HG03103 (cell line): ENCODE measurements at regions not wholly inside any gene's neighbourhood (a gene's known extent, or its start where the extent isn't known, plus 50 kb on each side); places are given as distances from the start of the nearest gene placed in this dataset.

Experiments
- ATAC-seq: cut with Tn5 transposase; IDR thresholded peaks from one replicate; pipeline ENCODE4 v1.9.1; 2021; ENCODE audit warnings: low read depth; ENCODE audit not compliant: unreplicated experiment

DNA sequence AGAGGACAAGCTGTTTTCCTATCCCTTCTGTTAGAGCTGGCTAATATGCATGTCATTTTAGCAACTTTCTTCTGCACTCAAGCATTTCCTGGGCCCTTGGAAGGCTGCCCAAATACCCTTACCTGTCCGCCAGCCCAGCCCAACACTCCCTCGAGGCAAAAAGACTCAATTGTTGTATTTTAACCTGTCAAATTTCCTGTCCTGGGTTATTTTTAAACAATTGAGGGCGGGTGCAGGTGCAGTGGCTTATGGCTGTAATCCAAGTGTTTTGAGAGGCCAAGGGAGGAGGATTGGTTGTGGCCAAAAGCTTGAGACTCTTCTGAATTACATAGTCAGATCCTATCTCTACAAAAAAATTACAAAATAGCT is 125.0 kb upstream of the ARHGAP28 start:
- ATAC-seq, result no peak

DNA sequence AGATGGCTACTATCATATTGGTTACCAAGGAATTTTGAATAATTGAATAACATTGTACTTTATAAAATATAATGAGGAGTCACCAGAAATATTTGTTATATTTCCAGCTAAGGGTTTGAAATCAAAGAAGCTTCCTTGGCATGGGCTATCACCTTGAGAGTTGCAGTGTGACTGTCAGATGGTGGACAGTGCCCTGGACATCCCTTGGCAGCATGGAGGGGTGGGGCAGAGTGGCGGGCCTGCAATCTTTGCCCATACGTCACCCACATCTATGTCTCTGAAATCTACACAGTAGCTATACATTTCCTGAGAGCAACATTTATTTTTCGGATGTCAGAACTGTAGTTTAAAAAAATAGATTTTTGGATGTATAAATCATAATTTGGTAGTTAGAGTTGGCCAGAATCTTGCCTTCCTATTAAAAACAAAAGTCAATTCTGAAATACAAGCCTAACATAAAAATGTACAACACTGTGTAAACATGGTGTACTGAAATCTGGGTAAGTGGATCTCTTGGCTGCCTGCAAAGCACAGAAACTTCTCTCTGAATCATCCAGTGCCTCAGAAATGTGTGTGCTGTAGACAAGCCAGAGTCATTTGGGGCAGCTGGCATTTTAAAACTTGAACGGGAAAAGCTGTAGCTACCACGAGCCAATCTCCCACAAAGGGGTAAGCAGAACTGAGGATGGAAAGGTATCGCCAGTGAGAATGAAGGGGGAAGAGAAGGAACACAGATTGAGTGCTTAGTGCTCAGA is 124.2 kb upstream of the ARHGAP28 start:
- no peak for ATAC-seq

DNA sequence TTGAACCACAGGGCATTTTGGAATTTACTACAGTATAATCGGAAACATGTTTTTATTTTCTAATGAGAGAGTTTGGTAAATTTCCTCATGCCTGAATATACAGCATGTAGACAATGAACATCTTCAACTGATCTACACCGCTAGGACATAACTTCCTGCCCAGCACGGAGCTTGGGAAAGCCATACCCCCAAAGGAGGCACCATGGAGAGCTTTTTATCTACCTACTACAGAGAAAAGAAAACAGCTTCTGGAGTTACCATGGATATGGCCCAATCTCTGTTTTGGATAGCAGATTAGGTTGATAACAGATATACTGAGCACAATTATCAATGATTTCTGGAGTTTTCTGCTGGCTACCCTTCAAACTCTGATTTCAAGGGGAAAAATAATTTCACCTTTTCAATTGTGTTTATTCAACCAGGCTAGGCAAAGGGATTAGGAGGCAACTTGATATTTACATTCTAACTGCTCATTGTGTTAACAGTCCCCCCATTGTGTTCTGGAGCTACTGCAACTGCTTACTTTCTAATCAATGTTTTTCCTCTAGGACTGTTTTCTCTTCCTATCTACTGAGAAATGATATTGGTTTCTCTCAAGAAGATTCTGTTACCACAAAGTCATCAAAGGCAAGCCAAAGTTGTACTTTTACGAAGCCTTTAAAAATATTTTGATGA is 123.0 kb upstream of the ARHGAP28 start:
- ATAC-seq, result no peak

DNA sequence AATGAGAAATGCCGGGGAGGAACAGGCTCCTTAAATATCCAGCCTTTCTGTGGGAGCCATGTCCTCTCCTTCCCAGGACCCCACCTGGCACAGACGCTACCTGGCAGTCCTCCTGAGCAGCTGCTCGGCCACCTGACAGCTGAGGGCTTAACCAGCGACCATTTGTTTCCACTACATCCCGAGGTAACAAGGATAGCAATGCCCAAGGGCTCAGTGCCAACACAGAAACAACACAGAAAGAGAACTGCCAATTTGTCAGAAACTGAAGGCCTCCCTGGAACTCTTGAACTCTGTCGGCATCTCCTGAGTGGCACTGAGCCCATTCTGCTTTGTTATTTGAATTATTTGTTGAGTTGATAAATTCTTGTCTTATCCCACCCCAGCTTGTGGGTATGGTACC is 122.2 kb upstream of the ARHGAP28 start:
- ATAC-seq, result no peak

DNA sequence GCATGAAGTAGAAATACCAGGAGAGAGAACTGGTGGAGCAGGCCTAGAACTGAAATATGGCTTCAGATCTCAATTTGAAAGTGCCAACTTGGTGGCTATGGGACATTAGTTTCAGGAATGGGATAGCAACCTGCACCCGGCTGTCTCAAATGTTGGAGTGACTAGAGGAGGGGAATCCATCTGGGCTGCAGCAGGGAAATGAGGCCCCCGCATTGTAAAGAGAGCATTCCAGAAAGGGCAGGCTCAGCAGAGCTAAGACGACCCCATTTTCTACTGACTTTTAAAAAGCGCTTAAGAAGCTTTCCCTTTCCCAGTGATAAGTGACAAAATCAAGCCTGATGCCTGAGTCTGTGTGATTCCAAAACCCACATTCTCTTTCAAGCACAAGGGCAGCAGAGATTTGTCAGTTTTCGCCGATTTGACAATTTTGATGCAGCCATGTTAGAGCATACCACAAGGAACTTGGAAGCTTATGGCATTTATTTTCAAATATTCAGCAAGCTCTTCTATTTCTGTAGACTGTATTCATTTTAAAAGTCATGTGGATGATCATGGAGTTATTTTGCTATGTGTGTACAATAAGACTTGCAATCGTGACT is 119.8 kb upstream of the ARHGAP28 start:
- ATAC-seq, result no peak

DNA sequence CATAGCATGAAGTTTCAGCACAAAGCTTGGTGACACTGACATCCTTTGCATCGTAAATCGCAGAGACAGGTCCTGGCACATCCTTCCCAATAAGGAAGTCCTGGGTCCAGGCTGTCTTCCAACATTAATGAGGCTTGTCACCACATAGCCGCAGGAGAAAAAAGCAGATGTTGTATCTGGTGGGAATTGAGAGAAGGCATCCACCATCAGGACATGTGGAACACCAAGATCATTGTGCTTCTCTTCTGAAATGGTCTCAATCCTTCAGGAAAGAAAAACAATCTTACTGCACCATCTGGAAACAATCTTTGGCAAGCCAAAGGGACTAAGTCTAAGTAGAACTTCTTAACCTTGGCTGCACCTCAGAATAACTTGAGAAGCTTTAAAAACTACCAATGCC is 119.0 kb upstream of the ARHGAP28 start:
- ATAC-seq, result no peak

DNA sequence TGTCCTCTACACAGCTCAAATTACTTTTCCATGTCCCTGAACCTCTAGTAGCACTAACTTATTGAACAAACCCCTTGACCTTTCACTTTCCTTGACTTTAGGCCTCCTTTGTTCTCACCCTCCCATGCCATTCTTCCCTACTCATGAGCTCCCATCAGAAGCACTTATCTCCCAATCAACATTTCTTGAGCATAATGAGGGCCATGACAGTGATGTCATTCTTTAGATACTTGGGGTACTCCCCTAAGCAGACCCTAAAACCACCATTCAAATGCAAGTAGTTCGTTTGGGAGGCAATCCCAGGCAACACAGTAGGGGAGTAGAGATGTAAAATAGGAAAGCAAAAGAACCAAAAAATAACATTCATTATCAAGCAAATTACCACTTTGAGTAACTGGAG is 115.9 kb upstream of the ARHGAP28 start:
- no peak for ATAC-seq

DNA sequence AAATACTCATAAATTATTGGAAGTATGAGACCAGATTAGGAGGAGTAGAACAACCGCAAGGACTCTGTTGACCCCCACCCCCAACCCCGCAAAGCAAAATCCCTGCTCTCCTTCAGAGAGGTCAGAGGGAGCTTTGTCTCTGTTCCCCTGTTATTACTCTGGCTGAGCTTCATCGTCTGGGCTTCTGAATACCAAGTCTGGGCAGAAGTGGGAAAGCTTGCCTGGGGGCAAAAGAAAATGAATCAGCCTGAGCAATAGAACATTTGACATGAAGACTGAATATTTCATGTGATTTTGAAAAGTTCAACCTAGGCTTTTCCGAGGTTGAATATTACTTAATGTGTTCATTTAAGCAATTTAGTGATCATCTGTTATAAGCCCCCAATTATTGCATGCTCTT is 114.6 kb upstream of the ARHGAP28 start:
- no peak for ATAC-seq

DNA sequence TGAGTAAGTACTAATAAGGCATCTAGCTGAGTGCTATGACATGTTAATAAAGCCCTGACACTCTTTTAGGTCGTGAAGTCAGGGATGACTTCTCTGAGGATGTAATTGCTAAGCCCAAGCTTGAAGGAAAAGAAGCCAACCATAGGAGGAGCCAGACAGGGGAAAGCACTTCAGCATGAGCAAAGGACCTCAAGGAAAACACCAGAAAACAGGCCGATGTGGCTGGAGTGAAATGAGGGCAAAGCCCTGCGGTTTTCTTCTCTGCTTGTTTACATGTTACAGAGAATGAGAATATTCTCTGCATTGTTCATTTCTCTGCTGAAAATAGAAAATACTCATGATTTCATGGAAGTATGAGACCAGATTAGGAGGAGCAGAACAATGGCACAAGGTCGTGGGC is 112.5 kb upstream of the ARHGAP28 start:
- ATAC-seq, result no peak

DNA sequence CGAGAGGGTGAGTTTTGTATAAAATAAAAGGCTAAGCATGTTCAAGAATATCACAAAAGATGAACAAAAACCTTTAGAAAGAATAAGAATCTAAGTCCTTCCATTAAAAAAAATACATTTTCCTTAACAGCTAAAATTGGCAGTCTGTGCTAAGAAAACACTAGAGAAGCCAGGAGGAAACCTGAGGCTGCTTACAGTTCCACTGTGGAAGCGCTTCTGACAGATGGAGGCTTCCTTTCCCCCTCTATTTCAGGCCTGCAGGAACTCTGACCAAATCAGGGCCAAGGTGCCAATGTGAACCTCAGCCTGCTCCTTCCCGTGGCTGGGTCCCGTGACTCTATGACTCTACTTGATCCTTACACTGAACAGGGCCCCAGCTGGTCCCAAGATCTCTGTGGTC is 108.1 kb upstream of the ARHGAP28 start:
- no peak for ATAC-seq

DNA sequence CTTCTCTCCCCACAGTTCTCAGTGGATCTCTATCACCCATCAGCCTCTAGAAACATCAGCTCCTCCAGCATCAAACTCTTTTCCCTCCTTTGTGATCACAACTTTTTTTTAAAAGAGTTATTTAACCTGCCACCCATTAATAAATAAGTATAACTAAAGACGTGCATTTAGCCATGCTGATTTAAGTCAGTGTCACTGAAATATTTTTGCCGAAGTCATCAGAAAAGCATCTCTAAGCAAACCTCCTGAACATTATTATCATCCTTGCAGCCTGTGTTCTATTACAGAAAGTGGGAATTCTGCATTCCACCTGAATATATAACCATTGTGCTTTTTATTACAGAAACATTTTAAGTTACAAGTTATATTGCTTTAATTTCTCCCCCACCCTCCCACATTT is 106.2 kb upstream of the ARHGAP28 start:
- no peak for ATAC-seq

DNA sequence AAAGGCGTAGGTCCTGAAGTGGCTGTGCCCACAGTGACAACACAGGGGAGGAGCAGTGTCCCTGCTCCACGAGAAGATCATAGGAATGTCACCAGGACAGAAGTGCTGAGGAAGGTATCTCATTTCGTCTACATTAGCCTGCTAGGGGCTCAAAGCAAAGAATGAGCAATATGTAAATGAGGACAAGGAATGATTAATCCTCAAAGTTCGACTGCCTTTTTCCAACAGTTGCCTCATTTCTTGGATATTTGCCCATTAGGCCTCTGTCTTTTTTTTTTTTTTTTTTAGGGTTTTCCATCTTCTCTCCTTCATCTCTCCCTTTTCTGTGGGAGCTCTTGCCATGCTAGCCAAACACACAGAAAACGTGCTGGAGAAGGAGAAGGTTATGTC is 105.2 kb upstream of the ARHGAP28 start:
- no peak for ATAC-seq

DNA sequence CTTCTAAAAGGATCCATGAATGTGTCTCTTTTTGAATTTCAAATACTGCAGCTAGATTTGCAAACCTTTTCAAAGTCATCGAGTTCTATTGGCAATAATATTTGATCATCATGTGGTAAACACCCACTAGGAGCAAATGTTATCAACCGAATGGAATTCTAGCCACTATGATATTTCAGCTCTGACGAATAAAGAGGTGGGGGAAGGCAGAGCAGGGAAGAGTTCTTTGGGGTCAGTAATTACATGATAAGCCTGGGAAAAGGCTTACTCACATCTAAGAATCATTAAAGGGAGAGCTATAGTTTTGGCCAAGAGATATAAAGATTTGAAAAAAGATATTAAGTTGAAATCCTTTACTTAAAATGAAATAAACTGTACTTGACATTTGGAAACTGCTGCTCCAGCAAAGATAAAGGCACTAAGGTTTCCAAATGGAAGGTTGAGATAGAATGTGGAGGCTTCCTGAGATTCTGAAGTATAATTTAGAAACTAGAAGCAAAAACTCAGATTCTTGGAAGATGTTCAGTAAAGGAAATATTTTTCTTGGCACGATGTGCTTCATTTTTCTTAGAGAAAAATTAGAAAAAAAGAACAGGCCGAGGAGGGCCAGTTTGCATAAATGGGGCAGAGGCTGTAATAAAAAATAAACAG is 104.7 kb upstream of the ARHGAP28 start:
- ATAC-seq, result no peak

DNA sequence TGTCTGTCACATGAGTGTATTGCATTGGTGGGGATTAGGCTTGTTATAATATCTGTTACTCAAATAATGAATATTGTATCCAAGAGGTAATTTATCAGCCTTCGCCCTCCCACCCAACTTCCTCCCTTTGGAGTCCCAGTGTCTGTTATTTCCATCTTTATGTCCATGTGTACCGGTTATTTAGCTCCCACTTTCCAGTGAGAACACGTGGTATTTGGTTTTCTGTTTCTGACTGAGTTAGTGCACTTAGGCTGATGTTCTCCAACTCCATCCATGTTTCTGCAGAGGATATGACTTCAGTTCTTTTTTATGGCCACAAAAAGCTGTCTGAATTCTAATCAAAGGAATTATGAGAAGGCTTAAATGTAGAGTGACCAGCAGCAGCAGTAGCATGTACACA is 104.0 kb upstream of the ARHGAP28 start:
- no peak for ATAC-seq

DNA sequence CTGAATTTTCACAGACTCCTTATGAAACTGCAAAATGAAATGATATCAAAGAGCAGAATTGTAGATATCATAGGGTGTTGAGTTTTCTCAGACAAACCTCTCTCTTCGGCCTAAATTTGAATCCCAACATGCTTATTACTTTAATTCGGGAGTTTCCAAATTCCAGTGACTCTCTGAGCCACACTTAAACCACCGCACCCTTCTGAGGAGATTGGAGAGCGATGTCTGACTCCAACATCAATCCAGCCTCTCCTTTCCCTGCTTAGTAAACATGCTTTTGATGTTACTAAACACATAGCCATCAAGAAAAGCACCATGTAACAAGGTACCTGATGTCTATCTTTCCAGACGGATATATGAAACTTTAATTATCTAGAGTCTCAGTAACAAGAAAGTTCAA is 103.1 kb upstream of the ARHGAP28 start:
- no peak for ATAC-seq

DNA sequence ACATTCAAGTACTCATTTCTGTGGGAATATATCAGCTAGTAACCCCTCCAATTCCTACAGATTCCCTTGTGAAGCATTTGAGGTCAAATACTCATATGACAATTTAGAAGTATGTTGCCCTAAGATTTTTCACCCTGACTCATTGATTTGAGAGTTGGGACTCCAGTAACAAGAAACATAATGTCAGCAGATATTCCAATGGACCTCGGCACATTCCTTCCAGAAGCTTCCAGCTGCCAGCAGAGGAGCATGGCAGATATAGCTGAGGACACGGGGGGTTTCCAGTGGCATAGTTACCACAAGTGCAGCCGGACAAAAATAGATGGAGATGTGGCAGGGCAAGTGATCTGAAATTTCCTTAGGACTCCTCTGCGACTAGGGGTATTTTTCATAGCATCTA is 101.9 kb upstream of the ARHGAP28 start:
- no peak for ATAC-seq

DNA sequence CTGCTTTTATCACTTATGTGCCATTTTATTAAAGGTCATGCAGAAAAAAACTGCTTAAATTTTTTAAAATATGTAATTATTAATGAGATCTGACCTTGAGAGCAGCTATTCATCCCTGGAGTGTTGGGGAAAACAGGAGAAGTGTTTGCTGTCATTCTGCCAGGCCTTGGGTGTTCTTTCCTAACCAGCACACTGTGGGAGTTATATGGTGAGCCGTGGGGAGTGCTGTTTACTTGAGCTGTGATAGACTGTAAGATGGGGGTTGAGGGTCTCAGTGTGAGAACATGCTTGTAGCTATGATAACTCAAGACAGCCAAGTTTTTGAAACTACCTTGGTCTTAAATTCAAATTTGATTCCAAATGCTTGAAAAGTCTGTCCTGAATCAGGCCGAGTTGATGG is 101.3 kb upstream of the ARHGAP28 start:
- ATAC-seq, result no peak

DNA sequence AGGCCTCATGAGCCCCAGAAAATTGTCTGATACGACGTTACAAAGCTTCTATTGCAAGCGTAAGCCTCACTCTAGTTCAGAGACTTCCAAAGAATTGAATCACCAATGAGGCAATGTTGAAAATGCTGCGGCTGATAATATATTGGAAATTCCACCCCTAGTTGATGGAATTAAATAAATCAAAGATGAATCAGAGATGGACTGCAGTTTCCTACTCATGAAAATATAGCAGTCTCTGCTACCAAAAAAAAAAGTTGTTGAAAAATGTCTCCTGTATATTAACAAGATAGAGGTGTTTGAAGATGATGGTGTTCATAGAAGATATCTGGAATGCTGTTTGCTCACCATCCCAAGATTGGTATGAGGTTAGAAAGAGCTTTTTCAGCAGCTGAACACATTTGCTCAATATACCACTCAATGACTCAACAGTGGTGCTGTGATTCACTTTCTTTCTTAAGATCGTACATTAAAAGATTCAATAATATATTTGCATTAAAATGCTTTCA is 99.8 kb upstream of the ARHGAP28 start:
- ATAC-seq, result no peak

DNA sequence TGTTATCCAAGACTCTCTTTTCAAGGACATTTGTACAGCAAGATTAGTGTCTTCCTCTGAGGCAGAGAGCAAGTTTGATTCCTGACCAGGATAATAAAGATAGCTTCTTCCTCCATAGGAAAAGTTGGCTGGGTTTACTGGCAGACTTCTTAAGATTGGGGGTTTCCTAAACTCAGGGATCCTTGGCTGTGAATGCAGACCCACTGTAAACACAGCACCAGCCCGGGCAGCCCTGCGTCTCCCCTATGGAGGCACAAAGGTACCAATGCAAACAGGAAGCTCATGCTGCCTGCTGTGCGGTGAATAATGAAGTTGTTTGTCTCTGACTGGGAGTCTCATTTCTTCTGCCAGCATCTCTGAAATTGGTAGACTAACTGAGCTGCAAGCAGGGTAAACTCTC is 96.2 kb upstream of the ARHGAP28 start:
- no peak for ATAC-seq

DNA sequence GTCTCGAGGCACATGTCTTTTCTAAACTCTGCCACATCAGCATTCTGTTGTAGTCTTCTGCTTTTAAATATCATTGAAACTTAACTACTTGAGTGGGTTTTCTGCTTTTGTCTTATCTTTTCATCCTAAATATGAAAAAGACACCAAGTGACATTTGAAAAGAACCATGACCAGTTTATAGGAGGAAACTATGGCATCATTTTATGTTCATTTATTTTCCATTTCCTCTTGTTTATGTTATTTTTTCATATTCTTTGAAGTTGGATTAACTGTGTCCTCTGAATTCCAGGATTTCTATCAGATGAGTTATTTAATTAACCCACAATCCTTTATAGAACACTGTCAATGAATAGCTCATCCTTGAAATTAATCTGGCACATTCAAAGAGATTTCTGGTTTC is 93.4 kb upstream of the ARHGAP28 start:
- no peak for ATAC-seq

DNA sequence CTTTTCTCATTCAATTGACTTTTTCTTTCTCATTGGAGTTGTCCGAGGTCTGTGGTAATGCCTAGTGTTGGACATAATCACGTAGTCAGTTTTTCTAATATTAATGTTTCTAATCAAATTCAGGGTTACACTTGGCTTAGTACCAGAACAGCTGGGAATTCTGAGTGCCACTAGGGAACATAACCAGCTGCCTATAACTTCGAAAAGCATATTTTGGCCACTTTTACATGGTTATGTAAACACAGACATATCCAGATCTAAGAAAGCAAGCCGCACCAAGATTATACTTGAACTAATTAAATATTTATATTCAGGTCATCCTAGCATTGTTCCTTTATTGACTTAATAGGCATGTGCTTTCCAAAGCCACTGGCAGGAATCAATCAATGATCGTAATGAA is 91.1 kb upstream of the ARHGAP28 start:
- ATAC-seq, result no peak
